ENCODE measurements at regions not wholly inside any gene's neighbourhood (a gene's known extent, or its start where the extent isn't known, plus 50 kb on each side); places are given as distances from the start of the nearest gene placed in this dataset.

- TF ChIP-seq CTCF (IDR thresholded peaks at IDR 0.05; ENCODE audit: low read depth, low read length, poor library complexity, severe bottlenecking) (no peak), EZH2phosphoT487 (IDR thresholded peaks at IDR 0.05; ENCODE audit: borderline replicate concordance, low read length) (no peak)
Measured at GRCh38 chr1:83086346-83086745, 912.6 kb downstream of the TTLL7 start.
